Neural progenitor cell (in vitro differentiated cells): ENCODE measurements at regions not wholly inside any gene's neighbourhood (a gene's known extent, or its start where the extent isn't known, plus 50 kb on each side); places are given as distances from the start of the nearest gene placed in this dataset.

Experiments used
- EZH2 ChIP-seq: fragments of 200-600 bp; sonication (generic); IDR thresholded peaks from 2 replicates; pipeline ENCODE4 v1.6.1; 2017; ENCODE audit warnings: antibody characterized with exemption, mild to moderate bottlenecking, moderate library complexity
- EZH2phosphoT487 ChIP-seq: fragments of 200-600 bp; sonication (generic); IDR thresholded peaks from 2 replicates; pipeline ENCODE4 v1.6.1; 2017; ENCODE audit warnings: antibody characterized with exemption
- TF ChIP-seq, protein P1 (sequence below): fragments of 200-600 bp; sonication (generic); IDR thresholded peaks from 2 replicates; pipeline ENCODE4 v1.5.1; 2017; ENCODE audit warnings: antibody characterized with exemption, mild to moderate bottlenecking

- TF ChIP-seq, protein P1, sequence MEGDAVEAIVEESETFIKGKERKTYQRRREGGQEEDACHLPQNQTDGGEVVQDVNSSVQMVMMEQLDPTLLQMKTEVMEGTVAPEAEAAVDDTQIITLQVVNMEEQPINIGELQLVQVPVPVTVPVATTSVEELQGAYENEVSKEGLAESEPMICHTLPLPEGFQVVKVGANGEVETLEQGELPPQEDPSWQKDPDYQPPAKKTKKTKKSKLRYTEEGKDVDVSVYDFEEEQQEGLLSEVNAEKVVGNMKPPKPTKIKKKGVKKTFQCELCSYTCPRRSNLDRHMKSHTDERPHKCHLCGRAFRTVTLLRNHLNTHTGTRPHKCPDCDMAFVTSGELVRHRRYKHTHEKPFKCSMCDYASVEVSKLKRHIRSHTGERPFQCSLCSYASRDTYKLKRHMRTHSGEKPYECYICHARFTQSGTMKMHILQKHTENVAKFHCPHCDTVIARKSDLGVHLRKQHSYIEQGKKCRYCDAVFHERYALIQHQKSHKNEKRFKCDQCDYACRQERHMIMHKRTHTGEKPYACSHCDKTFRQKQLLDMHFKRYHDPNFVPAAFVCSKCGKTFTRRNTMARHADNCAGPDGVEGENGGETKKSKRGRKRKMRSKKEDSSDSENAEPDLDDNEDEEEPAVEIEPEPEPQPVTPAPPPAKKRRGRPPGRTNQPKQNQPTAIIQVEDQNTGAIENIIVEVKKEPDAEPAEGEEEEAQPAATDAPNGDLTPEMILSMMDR: no peak
- TF ChIP-seq EZH2: no peak
- no peak for TF ChIP-seq EZH2phosphoT487
Measured at GRCh38 chr10:131842351-131843088, 58.3 kb upstream of the PPP2R2D start.
